Hepatic stellate cell (primary cell): ENCODE measurements at regions not wholly inside any gene's neighbourhood (a gene's known extent, or its start where the extent isn't known, plus 50 kb on each side); places are given as distances from the start of the nearest gene placed in this dataset.
"Not testable (repeated sequence)": the region's sequence is repeated elsewhere in the genome, so short reads cannot be mapped to it uniquely, and the experiment has no call there.

ENCODE experiments used
- DNase-seq: peaks from one replicate; pipeline ENCODE4 v3.0.0; 2011; ENCODE audit warnings: low spot score

DNA sequence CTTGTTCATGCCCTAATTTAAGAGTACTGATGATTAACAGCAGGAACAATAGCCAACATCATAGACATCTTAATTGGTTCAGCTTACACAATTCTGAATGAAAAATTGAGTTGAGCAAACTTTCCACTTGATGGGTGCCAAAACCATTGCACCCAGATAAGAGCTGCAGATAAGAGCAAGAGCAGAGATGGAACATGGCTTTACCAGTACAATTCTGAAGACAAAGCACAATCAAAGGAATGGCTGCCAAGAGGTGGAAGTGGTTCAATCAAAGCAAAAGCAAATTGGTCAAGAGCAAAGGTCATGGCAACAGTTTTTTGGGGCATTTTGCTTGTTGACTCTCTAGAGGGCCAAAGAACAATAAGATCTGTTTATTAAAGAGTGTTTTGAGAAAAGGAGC is 65.6 kb upstream of the ATP5MC3 start:
- DNase-seq, result no peak

DNA sequence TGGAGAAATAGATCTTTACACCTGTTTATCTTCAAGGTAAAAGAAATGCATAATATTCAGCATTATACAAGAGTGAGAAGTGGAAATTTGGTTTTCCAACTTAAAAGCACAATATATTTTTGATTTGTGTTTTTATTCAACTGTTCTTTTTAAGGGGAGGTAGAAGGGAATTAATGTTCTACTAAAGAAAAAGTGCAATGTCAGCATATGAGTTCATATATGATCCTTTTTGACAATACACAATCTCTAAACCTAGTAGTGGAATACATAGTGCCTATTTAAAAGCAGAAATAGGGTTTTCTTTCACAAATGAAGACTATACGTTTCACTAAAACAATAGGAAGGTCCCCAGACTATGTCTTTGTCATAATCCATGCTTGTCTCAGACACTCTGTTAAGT is 63.2 kb upstream of the ATP5MC3 start:
- DNase-seq, result no peak

DNA sequence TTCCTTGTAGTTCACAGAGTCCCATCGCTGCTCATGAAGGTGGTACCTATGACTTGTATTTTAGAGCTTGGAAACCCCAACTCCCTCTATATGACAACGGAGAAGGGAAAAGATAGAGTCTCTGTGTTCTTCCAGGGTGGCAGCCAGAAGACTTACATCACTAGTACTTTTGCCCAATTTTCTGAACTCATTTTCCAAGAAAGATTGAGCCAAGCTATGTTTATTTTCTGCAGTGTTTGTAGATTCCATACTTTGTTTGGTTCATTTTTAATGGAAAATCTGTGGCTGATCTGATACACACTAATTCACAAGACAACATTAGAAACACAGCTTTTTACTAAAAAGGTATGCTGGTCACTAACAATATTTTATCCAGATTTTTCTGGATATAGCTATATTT is 60.2 kb upstream of the ATP5MC3 start:
- DNase-seq, result no peak

DNA sequence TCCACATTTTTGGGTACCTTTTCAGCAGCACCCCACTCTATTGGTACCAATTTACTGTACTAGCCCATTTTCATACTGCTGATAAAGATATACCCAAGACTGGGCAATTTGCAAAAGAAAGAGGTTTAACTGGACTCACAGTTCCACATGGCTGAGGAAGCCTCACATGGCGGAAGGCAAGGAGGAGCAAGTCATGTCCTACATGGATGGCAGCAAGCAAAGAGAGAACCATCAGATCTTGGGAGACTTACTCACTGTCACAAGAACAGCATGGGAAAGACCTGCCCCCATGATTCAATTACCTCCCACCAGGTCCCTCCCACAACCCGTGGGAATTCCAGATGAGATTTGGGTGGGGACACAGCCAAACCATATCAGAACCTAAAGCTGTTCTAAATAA is 58.5 kb upstream of the ATP5MC3 start:
- DNase-seq, result not testable (repeated sequence)

DNA sequence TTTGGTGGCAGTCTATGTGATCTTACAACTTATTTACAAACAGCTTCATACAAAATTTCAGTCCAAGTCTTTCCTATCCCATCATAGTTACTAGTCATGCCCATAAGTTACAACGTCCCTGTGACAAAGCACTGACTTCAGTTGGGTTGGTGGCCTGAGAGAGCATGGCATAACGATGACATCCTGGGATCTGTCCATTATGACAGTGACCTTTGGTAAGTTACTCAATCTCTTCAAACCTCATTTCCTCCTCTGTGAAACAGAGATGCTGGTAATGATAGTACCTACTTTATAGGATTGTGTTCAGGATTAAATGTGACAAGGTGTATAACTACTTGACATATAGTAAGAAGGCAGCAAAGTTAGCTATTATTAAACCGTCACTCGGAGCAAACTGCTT is 55.4 kb upstream of the ATP5MC3 start:
- no peak for DNase-seq

DNA sequence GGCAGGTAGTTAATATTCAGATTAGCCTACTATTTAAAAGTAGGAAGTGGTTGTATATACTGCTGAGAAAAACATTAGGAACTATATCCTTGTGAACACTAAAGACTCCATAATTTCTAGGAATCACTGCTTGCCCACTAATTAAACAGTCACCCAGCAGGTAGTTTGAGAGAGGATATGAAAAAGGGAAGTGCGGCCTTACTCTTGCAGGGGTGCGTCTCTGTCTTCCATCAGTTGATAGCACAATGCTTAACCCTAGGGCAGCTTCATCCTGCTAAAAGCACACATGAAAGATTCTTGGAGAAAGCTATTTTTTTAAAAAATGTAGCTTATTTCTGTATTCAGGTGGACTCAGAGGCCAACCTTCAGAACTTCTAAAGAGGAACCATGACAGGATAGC is 53.1 kb upstream of the ATP5MC3 start:
- DNase-seq, result no peak

DNA sequence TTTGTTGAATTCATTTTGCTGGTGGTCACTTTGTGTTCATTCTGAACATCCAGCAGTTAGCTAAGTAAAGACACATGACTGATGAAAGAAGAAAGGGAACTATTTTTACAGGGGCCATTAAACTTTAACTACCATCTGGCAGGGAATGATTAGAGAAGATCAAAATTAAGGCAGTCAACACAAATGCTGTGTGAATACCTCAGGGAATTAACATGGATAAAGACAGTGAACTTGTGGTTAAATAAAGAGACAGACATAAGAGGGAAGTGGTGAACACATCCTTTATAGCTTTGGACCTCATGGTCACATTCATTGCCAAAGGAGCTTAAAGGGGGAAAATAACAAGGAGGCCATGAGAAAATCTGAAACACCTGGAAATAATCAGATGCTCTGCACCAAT is 52.6 kb upstream of the ATP5MC3 start:
- DNase-seq, result no peak

DNA sequence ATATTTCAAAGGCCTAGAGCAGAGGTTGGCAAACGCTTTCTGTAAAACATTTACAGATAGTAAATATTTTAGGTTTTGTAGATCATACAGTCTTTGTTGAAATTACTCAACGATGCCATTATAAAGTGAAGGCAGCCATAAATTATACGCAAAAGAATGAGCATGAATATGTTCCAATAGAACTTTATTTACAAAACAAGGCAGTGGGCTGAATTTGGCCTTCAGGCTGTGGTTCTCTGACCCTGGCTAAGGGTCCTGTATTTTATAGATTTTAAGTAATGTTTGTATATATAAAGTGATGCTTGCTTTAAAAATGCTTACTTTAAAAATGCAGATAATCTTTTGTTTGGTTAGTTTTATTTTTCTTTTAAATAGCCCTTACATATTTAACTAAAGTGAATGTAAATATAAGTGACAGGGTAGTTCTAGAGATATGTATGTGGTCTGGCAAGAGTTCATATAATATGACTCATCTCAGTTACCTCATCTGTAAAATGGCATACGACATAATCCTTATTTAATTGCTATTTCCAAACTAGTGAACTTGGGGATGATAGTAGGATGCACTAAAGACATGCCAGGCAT is 51.7 kb upstream of the ATP5MC3 start:
- DNase-seq, result peak; percentile 7
